GM19452 (cell line): ENCODE measurements at regions not wholly inside any gene's neighbourhood (a gene's known extent, or its start where the extent isn't known, plus 50 kb on each side); places are given as distances from the start of the nearest gene placed in this dataset.

Experiments
- ATAC-seq: cut with Tn5 transposase; IDR thresholded peaks from one replicate; pipeline ENCODE4 v1.9.1; 2021; ENCODE audit not compliant: unreplicated experiment

- ATAC-seq, result no peak
These were observed 55.7 kb upstream of the OR5AN1 start for GRCh38 chr11:59302991-59303390.

- no peak for ATAC-seq
These were observed 63.3 kb upstream of the OR5AN1 start for GRCh38 chr11:59295435-59295834.

GRCh38 chr11:59292611-59293010, 66.1 kb upstream of the OR5AN1 start:
- ATAC-seq, result no peak

- ATAC-seq, result no peak
These were observed 67.5 kb upstream of the OR5AN1 start for GRCh38 chr11:59291228-59291627.

- ATAC-seq, result no peak
These were observed 69.1 kb upstream of the OR5AN1 start for GRCh38 chr11:59289356-59290181.

- ATAC-seq, result no peak
These were observed 72.9 kb upstream of the OR5AN1 start for GRCh38 chr11:59285716-59286260.

GRCh38 chr11:59284773-59285129, 72.0 kb upstream of the MPEG1 start:
- ATAC-seq, result peak; percentile 12

DNA sequence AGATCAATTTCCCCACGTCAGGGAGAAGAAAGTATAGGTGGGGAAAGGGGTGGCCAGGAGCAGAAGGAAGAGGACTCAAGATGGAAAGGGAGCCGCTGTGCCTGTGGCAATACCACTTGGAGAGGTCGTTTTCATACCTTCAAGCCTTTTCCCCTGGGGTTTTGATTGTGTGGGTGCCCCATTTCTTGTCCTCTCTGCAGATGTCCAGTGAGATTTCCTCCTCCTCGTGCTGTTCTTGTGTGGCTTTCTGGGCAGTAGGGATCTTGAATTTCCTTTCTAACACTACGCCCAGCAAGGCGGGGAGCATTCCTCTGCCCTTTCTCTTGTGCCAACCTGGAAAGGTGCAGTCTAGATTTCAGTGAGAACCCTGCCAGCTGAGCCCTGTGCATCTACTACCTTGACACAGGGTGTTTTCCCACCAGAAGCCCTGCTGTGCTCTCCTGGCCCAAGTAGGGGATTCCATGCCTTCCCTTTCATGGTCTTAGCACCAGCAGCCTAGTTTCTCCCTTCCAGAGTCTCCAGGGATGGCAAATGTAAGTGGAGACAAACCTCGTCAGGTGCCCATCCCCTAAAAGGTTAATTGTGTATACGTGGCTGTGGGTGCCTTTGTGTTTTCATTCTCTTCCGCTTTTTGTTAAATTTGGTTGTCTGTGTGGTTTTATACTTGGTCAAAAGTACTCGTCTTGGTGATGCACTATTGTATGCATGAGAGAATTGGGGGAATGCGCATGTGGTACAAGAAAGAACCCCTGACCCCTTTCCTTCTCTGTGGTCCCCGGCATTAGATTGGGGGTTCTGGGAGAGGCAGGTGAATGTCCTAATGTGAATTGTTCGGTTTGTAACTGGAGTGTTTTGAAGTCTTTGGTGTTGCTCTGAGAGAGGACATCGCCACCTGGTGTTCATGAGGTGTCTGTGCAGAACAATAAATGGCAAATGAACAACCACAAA, 71.4 kb upstream of the MPEG1 start:
- peak; percentile 79 for ATAC-seq

DNA sequence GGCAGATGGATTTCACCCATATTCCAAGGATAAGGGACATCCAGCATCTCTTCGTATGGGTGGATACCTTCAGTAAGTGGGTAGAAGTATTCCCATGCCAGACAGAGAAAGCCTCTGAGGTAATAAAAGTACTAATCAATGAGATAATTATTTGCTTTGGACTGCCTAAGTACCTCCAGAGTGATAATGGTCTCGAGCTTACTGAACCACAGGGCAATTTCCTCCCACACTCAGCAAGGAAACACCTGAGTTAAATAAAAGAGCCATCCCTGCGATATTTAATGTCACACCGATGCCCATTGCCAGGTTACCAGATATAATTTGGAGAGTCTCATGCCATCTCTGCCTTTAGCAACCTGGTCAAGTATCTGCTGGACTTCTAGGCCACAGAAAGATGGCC, 70.6 kb upstream of the MPEG1 start:
- no peak for ATAC-seq

GRCh38 chr11:59281177-59281576, 68.5 kb upstream of the MPEG1 start:
- no peak for ATAC-seq

DNA sequence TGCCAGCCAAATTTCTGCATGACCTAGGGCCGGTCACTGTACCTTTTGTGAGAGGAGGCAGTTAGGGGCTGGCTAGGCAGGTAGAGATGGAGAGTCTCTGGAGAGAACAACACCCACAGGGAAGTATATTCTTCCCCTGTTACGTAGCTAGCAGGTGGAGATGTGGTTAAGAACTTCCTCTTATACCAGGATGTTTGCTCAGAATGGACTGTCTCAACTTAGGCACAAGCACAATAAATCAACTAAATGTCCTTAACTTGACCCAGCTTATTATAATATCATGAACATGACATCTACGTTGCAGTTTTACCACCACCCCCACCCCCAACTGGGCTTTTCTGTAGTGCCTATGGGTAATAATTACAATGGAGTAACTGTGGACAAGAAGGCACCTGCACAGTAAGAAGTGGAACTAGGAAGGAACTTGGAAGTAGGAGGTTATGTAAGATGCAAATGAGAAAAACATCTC, 60.7 kb upstream of the MPEG1 start:
- peak; percentile 95 for ATAC-seq

- ATAC-seq, result no peak
These were observed 60.1 kb upstream of the MPEG1 start for GRCh38 chr11:59272771-59273372.

DNA sequence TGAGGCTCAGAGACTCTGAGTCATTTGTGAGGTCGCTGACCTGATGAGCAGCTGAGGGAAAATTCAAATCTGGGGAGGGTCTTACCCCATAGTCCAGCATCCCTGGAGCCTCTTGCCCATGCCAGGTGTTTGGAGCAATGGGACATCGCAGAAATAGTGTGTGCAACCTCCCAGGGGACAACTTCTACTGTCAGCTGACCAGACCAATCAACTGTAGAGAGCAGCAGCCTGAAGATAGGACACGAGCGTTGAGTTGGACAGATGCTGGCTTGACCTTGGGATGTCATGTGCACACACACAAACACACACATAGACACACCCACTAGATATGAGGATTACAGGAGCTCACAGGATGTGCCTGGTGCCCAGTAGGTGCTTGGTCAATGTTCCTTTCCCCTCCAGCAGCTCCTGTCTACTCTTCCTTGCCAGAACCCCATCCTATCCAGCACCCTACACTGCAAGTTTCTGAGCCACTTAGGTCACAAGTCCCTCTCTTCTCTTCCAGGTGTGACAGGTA, 59.1 kb upstream of the MPEG1 start:
- no peak for ATAC-seq

DNA sequence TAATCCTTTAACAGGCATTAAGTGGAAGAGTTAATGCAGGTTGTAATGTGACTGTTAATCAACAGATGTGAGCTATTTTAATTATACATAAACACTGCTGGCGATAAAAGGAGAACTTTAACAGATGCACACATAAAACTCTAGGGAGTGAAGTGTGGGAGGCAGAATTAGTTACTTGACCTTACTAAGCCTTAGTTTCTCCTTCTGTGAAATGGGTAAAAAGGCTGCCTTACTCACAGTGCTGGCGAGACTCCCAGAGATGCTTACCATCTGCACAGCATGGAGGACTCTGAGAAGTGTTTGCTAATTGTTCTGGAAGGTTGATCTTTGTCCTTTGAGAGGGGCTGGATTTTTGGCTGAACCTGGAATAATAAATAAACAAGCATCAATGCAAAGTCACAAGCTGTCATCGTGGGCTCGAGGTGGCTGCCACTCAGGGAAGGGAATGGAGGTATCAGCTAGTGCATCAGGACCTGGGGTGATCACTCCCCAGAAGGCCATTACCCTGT, 58.6 kb upstream of the MPEG1 start:
- no peak for ATAC-seq

DNA sequence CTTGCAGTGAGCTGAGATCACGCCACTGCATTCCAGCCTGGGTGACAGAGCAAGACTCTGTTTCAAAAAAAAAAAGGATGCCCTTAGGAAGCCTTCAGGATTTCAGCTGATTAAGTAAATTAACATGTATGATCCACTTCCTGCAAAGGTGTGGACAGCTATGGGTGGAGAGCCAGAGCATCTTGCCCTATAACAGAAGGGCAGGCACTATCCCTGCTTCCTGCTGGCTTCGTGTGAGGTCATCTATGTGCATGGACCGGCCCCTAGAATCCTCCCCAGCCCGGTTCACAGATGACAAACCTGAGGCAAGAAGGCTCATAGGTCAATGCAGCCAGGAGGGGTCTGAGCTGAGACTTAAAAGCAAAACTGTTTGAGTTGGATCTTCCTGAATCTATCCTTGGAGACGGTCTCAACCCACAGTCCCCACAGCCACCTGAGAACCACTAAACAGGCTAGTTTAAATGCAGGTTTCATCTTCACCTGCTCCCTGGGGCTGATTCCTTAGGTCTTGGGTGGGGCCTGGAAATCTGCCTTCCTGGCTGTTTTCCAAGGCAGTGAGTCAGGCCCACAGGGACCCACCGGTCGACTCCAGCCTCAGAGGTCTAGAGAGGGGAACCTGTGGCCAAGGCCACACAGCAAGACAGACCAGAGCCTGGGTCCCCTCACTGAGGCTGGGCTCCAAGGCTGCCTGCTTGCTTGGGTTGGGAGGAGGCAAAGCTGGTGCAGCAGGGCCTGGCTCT, 55.2 kb upstream of the MPEG1 start:
- ATAC-seq, result peak; percentile 10

- ATAC-seq, result peak; percentile 75
These were observed 54.5 kb upstream of the MPEG1 start for GRCh38 chr11:59267196-59267595.

- ATAC-seq, result no peak
These were observed 53.8 kb upstream of the MPEG1 start for GRCh38 chr11:59266491-59266890.

GRCh38 chr11:59265735-59266134, 53.0 kb upstream of the MPEG1 start:
- no peak for ATAC-seq

- ATAC-seq, result no peak
These were observed 52.0 kb upstream of the MPEG1 start for GRCh38 chr11:59264736-59265135.
